ENCODE measurements at regions not wholly inside any gene's neighbourhood (a gene's known extent, or its start where the extent isn't known, plus 50 kb on each side); places are given as distances from the start of the nearest gene placed in this dataset.
"Not testable (repeated sequence)": the region's sequence is repeated elsewhere in the genome, so short reads cannot be mapped to it uniquely, and the experiment has no call there.

DNA sequence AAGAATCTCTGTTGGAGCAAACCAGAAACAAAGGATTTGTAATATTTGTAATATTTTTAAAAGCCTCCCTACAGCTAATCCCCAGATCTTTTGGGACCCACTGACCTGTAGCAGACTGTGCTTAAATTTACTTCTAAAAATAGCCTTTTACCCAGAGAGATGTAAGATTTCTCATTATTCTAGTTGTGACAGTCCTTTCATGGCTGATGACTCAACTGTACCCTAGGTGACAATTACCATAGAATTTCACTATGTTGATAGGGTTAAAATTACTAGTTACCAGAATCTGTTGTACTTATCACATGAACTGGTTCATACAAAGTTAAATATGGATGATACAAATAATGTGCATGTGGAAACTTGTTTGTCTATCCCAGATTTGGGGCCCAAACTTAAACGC lies 543.9 kb upstream of the SEMA6A start:
- DNase-seq (ENCODE audit: low read depth in 1 of 2, low spot score in 2 of 2): no peak
- no peaks in the 10 kb centered on the region for H3K9me3 ChIP-seq (replicated peaks)
- no peak overlapping the region for H3K27ac ChIP-seq
- H3K4me1 ChIP-seq (replicated peaks): no peaks in the 10 kb centered on the region
- H3K4me3 ChIP-seq: no peak overlapping the region
- no peaks in the 10 kb centered on the region for H3K36me3 ChIP-seq
- no peaks in the 10 kb centered on the region for H3K27me3 ChIP-seq (replicated peaks)

DNA sequence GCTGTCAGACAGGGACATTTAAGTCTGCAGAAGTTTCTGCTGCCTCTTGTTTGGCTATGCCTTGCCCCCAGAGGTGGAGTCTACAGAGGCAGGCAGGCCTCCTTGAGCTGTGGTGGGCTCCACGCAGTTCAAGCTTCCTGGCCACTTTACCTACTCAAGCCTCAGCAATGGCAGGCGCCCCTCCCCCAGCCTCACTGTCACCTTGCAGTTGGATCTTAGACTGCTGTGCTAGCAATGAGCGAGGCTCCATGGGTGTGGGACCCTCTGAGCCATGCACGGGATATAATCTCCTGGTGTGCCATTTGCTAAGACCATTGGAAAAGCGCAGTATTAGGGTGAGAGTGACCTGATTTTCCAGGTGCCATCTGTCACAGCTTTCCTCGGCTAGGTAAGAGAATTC lies 542.7 kb upstream of the SEMA6A start:
- not testable (repeated sequence) for DNase-seq (ENCODE audit: low read depth in 1 of 2, low spot score in 2 of 2); H3K36me3 ChIP-seq; H3K4me3 ChIP-seq; H3K27me3 ChIP-seq (replicated peaks); H3K4me1 ChIP-seq (replicated peaks); H3K9me3 ChIP-seq (replicated peaks); H3K27ac ChIP-seq

DNA sequence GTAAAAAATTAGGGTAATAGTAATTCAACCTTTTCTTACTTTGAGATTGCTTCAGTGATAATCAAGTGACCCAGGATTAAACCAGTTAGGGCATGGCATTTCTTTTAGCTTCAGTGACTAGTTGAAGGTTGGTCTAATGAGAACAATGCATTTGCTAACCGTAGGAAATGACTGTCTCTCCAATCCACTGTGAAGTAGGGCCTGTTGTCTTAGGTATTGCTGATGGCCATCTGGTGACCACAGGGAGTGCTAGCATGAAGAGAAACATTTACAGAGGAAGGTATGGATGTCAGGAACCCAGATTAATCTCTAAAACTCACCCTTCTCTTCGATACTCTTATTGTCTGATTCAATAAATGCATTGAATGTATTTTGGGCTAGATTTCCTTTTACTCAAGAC lies 535.9 kb upstream of the SEMA6A start:
- H3K36me3 ChIP-seq: no peaks in the 10 kb centered on the region
- H3K27ac ChIP-seq: no peak overlapping the region
- H3K9me3 ChIP-seq (replicated peaks): peaks cover 5% of the 10 kb centered on the region; the same call in 1 of the 2 replicates
- no peak for DNase-seq (ENCODE audit: low read depth in 1 of 2, low spot score in 2 of 2)
- H3K27me3 ChIP-seq (replicated peaks): no peaks in the 10 kb centered on the region
- no peaks in the 10 kb centered on the region for H3K4me1 ChIP-seq (replicated peaks)
- no peak overlapping the region for H3K4me3 ChIP-seq

DNA sequence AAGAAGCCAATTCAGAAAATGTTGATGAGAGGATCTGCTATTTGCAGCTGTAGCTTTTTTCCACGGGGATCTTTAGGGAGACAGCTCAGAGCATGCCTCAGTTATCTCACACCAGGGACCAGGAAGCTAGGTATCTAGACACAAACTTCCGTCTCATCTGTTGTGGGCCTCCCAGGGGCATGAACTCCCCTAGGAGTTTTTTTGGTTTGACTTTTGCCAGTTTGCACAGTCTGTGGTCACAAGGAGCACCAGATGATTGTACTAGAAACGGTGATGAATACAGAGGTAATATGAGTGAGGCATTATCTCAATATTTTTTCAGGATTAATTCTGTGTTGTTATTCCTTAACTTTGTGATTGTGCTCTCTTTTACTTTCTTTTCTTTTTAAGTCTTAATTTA lies 533.2 kb upstream of the SEMA6A start:
- H3K27ac ChIP-seq: no peak overlapping the region
- H3K4me3 ChIP-seq: no peak overlapping the region
- no peaks in the 10 kb centered on the region for H3K27me3 ChIP-seq (replicated peaks)

DNA sequence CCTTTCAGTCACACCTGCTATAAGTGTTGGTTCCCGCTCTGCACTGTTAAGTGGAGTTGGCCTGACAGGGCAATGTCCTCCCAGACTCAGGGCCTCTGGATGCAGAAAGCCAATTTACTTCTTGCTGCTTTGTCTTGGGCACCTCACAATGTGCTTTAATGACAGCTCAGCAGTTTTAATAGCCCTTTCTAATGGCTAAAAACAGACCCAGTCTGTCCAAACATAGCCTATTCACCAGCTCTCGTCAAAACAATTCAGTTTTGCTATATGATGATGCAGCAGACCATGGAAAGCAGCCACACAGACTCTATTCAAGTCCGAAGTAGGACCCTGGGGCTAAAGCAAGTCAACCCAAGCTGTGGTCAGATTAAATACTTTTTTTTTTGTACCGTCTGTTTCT lies 529.1 kb upstream of the SEMA6A start:
- Histone ChIP-seq H3K4me1 (replicated peaks) (no peaks in the 10 kb centered on the region), H3K9me3 (replicated peaks) (peaks cover 21% of the 10 kb centered on the region), H3K27me3 (replicated peaks) (no peaks in the 10 kb centered on the region), H3K36me3 (no peaks in the 10 kb centered on the region), H3K4me3 (no peak overlapping the region), H3K27ac (no peak overlapping the region)
- DNase-seq (ENCODE audit: low read depth in 1 of 2, low spot score in 2 of 2): no peak

More for the DNA sequence above, 533.2 kb upstream of the SEMA6A start:
- Histone ChIP-seq H3K36me3 (no peaks in the 10 kb centered on the region), H3K4me1 (replicated peaks) (no peaks in the 10 kb centered on the region), H3K9me3 (replicated peaks) (peaks cover 13% of the 10 kb centered on the region)
- no peak for DNase-seq (ENCODE audit: low read depth in 1 of 2, low spot score in 2 of 2)

DNA sequence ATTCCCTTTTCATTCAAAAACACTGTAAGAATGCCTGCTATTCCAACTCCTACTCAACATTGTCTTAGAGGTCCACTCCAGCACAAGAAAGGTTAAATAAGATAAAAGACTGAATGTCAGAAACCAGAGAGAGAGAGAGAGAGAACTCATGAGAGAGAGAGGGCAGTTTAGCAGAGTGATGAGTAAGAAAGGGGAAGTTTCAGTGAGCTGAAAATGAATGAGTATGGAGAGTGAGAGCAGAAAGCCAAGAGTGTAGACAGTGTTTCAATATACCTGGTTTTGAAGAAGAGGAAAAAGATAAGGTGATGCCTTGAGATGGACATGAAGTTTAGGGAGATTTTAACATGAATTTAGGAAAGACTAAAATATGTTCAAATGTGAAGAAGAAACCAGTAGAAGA lies 528.0 kb upstream of the SEMA6A start:
- DNase-seq (ENCODE audit: low read depth in 1 of 2, low spot score in 2 of 2): no peak
- Histone ChIP-seq H3K36me3 (no peaks in the 10 kb centered on the region), H3K27ac (no peak overlapping the region), H3K4me1 (replicated peaks) (no peaks in the 10 kb centered on the region), H3K4me3 (no peak overlapping the region), H3K27me3 (replicated peaks) (no peaks in the 10 kb centered on the region), H3K9me3 (replicated peaks) (peaks cover 21% of the 10 kb centered on the region)

DNA sequence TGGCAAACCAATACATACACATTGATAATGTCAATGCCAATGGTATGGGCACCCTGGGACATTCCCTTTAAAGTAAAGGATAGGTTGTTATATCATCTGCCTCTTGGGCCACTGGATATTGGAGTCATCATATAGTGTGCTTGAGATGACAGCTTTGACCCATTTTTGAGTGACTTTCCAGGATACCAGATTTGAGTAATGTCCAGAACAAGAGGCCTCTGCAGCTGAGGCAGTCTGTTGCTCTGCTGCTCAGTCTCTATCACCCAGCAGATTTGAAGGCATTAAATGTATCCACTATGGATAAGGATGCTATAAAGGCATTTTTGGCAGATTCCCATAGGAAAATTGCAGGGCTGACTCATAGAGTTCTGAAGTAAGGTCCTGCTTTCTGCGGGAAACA lies 525.6 kb upstream of the SEMA6A start:
- no peaks in the 10 kb centered on the region for H3K27me3 ChIP-seq (replicated peaks)
- H3K4me1 ChIP-seq (replicated peaks): no peaks in the 10 kb centered on the region
- H3K27ac ChIP-seq: no peak overlapping the region
- H3K9me3 ChIP-seq (replicated peaks): peaks cover 13% of the 10 kb centered on the region
- no peak overlapping the region for H3K4me3 ChIP-seq
- H3K36me3 ChIP-seq: no peaks in the 10 kb centered on the region
- no peak for DNase-seq (ENCODE audit: low read depth in 1 of 2, low spot score in 2 of 2)

DNA sequence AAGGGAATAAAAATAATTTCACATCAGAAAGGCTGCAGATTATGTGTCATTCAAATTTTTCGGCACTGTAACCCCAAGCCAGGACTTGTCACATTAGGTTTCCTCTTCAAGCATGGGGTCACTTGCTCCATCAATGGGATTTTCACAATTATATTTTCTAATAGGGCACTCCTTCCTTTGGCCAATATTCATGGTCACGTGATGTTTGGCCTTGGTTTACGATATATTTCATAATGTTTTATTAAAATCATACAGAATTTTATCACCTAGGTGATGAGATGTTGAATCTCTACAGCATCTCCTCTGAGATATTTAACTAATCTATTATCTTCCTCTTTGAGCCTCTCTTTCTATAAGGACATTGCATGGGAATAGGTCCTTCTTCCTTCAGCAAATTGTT lies 523.5 kb upstream of the SEMA6A start:
- Histone ChIP-seq H3K27me3 (replicated peaks) (no peaks in the 10 kb centered on the region), H3K4me3 (no peak overlapping the region), H3K27ac (no peak overlapping the region), H3K36me3 (no peaks in the 10 kb centered on the region), H3K9me3 (replicated peaks) (peaks cover 10% of the 10 kb centered on the region), H3K4me1 (replicated peaks) (no peaks in the 10 kb centered on the region)
- DNase-seq (ENCODE audit: low read depth in 1 of 2, low spot score in 2 of 2): no peak

DNA sequence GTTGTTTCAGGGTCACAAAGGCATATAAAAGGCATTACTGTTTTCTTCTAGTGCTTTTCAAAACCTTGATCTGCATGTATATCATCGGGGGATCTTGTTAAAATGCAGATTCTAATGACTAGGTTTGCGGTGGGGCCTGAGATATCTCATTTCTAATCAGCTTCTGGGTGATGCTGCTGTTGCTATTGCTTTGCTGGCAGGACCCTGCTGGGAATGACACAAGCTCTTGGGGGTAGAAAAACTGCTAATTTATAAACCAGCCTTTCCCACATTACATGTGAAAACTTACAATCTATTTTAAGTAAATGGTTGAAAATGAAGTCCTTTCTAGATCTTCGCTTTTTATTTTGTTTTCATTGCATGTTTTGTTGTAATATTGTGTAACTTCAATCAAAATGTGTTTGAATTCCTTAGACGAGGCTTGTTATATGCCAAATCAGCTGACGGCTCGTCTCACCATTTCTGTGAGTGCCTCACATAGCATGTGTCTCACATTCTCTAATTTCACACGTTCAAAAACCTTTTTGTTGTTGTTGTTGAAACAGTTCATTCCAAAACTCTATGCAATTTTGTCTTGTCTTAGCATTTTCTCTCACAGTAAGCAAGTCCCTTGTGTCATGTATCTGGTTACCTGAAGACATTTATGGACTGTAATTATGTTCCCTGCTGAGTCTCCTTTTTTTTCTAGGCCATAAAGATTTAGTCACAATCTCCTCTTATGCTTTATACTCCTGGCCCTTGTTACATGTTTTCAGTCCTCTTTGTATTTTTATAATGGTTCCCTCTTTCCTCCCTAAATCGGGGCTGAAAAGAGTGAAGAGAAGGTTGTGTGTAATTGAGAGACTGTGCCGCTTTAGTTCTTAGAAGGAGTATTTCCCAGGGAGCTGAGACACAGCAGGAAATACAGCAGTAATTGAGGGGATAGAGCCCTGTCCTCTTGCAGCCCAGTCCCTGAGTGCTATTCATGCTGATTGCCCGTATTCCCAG lies 521.0 kb upstream of the SEMA6A start:
- no peak for DNase-seq (ENCODE audit: low read depth in 1 of 2, low spot score in 2 of 2)
- Histone ChIP-seq H3K4me1 (replicated peaks) (no peaks in the 10 kb centered on the region), H3K27me3 (replicated peaks) (no peaks in the 10 kb centered on the region), H3K27ac (no peak overlapping the region), H3K9me3 (replicated peaks) (peaks cover 3% of the 10 kb centered on the region), H3K4me3 (no peak overlapping the region), H3K36me3 (no peaks in the 10 kb centered on the region)

DNA sequence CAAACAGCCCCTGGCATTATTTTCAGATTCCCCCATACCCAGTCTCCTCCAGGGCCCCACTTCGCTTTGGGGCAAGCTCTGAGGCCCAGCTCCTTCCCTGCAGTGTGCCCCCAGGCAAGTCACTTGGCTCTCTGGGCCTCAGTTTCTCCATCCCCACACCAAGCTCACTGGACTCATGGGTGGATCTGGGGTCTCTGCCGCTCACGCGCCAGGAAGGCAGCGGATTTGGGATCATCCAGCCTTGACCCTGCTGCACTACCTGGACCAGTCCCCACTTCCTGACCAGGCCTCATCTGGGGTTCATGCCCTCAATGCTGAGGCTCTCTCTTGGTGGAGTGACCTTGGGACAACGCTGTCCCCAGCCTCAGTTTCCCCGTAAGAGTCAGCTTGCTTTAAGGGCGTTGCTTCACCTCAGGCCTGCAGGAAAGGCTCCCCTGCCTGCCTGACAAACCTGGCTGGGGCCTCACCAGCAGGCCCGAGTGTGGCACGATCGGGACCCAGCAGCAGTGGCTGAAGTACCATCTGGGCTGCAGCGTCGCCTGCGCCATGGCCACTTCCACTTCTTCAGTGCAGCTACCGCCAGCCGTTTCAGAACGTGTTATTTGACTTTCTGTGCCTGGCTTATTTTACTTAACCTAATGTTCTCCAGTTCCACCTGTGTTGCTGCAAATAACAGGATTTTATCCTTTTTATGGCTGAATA lies 519.6 kb upstream of the SEMA6A start:
- Histone ChIP-seq H3K9me3 (replicated peaks) (peaks cover 3% of the 10 kb centered on the region; the same call in 1 of the 2 replicates), H3K27ac (no peak overlapping the region), H3K27me3 (replicated peaks) (no peaks in the 10 kb centered on the region), H3K4me1 (replicated peaks) (no peaks in the 10 kb centered on the region), H3K4me3 (no peak overlapping the region), H3K36me3 (no peaks in the 10 kb centered on the region)
- no peak for DNase-seq (ENCODE audit: low read depth in 1 of 2, low spot score in 2 of 2)

DNA sequence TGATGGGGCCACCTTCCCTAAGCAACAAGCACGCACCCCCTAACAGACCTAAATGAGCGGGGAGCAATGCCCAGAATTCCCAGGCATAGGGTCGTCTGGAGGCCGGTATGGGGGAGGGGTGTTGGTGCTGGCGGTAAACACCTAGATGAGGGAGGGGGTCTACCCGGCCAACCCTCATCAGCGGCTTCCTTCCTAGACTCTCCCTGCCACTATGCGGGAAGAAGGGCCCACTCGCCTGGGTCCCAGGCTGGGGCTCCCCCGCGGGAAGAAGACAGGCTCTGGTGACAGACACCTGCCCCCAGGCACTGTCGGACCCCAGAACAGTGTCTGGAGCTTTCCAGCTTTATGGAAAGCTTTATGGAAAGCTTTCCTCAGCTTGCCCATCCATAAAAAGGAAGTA lies 519.0 kb upstream of the SEMA6A start:
- Histone ChIP-seq H3K4me1 (replicated peaks) (no peaks in the 10 kb centered on the region), H3K27ac (no peak overlapping the region), H3K27me3 (replicated peaks) (no peaks in the 10 kb centered on the region), H3K9me3 (replicated peaks) (peaks cover 3% of the 10 kb centered on the region; the same call in 1 of the 2 replicates), H3K36me3 (no peaks in the 10 kb centered on the region), H3K4me3 (no peak overlapping the region)
- DNase-seq (ENCODE audit: low read depth in 1 of 2, low spot score in 2 of 2): no peak

DNA sequence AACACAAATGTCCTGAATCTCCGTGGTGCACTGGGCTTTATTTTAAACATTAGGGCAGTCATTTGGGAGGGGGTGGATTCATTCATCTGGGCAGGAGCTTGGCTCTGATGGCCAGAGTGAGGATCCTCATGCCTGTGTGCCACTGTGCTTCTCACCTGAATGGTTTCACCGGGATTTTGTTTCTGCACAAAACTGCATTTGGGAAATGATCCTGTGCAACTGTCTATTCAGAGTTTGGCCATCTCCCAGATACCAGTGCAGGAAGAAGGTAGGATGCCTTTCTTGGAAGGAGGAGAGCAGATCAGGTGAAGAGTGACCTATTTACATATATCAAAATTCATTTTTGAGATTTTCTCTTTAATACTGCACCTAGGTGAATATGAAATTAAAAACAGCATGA lies 514.4 kb upstream of the SEMA6A start:
- 0 out of 2 replicates have a peak, but pooled peaks cover 3% of the 10 kb centered on the region for H3K9me3 ChIP-seq (replicated peaks)
- H3K36me3 ChIP-seq: no peaks in the 10 kb centered on the region
- H3K27me3 ChIP-seq (replicated peaks): no peaks in the 10 kb centered on the region
- H3K4me3 ChIP-seq: no peak overlapping the region
- H3K27ac ChIP-seq: no peak overlapping the region
- H3K4me1 ChIP-seq (replicated peaks): no peaks in the 10 kb centered on the region
- no peak for DNase-seq (ENCODE audit: low read depth in 1 of 2, low spot score in 2 of 2)

DNA sequence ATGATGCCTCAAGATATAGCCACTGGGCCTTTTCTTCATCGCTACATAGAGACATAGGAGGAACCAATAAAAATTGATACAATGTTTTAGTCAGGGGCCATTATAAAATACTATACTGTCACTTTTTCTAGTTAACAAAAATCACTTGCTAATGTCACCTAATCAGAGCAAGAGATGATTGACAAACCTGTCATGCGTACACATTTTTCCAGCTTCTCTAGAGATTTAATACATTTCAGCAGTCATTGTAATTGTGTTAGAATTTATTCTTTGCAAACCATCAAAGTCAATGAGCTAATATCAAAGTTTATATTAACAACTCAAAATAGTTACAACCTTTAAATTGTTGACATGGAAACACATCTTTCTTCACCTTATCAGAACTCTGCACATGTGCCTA lies 513.6 kb upstream of the SEMA6A start:
- Histone ChIP-seq H3K27ac (no peak overlapping the region), H3K4me3 (no peak overlapping the region), H3K36me3 (no peaks in the 10 kb centered on the region), H3K27me3 (replicated peaks) (no peaks in the 10 kb centered on the region), H3K4me1 (replicated peaks) (no peaks in the 10 kb centered on the region), H3K9me3 (replicated peaks) (0 out of 2 replicates have a peak, but pooled peaks cover 3% of the 10 kb centered on the region)
- no peak for DNase-seq (ENCODE audit: low read depth in 1 of 2, low spot score in 2 of 2)

DNA sequence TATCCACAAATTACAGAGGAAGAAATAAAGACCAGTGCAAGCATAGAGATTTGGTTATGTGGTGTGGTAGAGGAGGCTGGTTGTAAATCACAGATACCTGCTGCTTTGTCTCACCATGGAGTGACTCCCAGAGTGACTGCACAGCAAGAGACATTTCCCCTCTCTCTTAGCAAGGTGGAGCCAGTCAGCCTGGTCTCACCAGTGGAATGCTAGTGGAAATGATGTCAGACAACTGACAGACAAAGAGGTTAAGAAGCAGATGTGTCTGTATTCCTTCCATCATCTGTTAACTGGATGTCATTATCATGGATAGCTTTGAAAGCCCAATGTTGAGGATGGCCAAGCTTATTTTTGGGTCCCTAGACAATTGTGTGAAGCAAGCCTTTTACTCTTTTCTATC lies 509.4 kb upstream of the SEMA6A start:
- no peak for DNase-seq (ENCODE audit: low read depth in 1 of 2, low spot score in 2 of 2)
- H3K4me3 ChIP-seq: no peak overlapping the region
- H3K27ac ChIP-seq: no peak overlapping the region
- H3K27me3 ChIP-seq (replicated peaks): no peaks in the 10 kb centered on the region
- no peaks in the 10 kb centered on the region for H3K4me1 ChIP-seq (replicated peaks)
- H3K36me3 ChIP-seq: no peaks in the 10 kb centered on the region
- no peaks in the 10 kb centered on the region for H3K9me3 ChIP-seq (replicated peaks)

All from SJSA1 (cell line).